ENCODE measurements at regions not wholly inside any gene's neighbourhood (a gene's known extent, or its start where the extent isn't known, plus 50 kb on each side); places are given as distances from the start of the nearest gene placed in this dataset.

- H3K9me3 ChIP-seq = no peaks in the 10 kb centered on the region
- TF ChIP-seq POLR2A (IDR thresholded peaks at IDR 0.05) (no peak), CTCF (IDR thresholded peaks at IDR 0.05) (no peak)
- no peak overlapping the region for H3K27ac ChIP-seq
- no peaks in the 10 kb centered on the region for H3K27me3 ChIP-seq
- no peaks in the 10 kb centered on the region for H3K4me1 ChIP-seq
- no peak for DNase-seq
- H3K36me3 ChIP-seq = no peaks in the 10 kb centered on the region
- no peak for ATAC-seq
- H3K4me3 ChIP-seq = no peak overlapping the region
- intact Hi-C loops (cut with DNase I) = no loop called here
These were observed 1365.0 kb downstream of the EFNB2 start for GRCh38 chr13:105170438-105170837.

GRCh38 chr13:105168295-105168694, 1367.2 kb downstream of the EFNB2 start:
- DNase-seq (no peak), ATAC-seq (no peak)
- no peaks in the 10 kb centered on the region for H3K4me1 ChIP-seq
- intact Hi-C loops (cut with DNase I) = no loop called here
- H3K4me3 ChIP-seq = no peak overlapping the region
- H3K36me3 ChIP-seq = no peaks in the 10 kb centered on the region
- H3K27me3 ChIP-seq = no peaks in the 10 kb centered on the region
- no peak for TF ChIP-seq POLR2A (IDR thresholded peaks at IDR 0.05)
- TF ChIP-seq CTCF (IDR thresholded peaks at IDR 0.05) = no peak
- no peak overlapping the region for H3K27ac ChIP-seq
- 50% methylated on average over 1 of the region's 1 CpG for WGBS (ENCODE audit: insufficient coverage, low coverage, low lambda C conversion rate, missing lambda C conversion rate)
- no peaks in the 10 kb centered on the region for H3K9me3 ChIP-seq

- WGBS (ENCODE audit: insufficient coverage, low coverage, low lambda C conversion rate, missing lambda C conversion rate) = 86% methylated on average over 1 of the region's 1 CpG
- ATAC-seq = no peak
- Histone ChIP-seq H3K27ac (no peak overlapping the region), H3K27me3 (no peaks in the 10 kb centered on the region), H3K9me3 (no peaks in the 10 kb centered on the region), H3K4me1 (no peaks in the 10 kb centered on the region), H3K36me3 (no peaks in the 10 kb centered on the region), H3K4me3 (no peak overlapping the region)
- DNase-seq = no peak
- intact Hi-C loops (cut with DNase I) = no loop called here
- no peak for TF ChIP-seq CTCF (IDR thresholded peaks at IDR 0.05)
- no peak for TF ChIP-seq POLR2A (IDR thresholded peaks at IDR 0.05)
These were observed 1368.1 kb downstream of the EFNB2 start for GRCh38 chr13:105167385-105167784.

- no peaks in the 10 kb centered on the region for H3K9me3 ChIP-seq
- H3K4me3 ChIP-seq = no peak overlapping the region
- no peak for ATAC-seq
- intact Hi-C loops (cut with DNase I) = no loop called here
- H3K27ac ChIP-seq = no peak overlapping the region
- no peaks in the 10 kb centered on the region for H3K27me3 ChIP-seq
- no peak for TF ChIP-seq CTCF (IDR thresholded peaks at IDR 0.05)
- TF ChIP-seq POLR2A (IDR thresholded peaks at IDR 0.05) = no peak
- no peaks in the 10 kb centered on the region for H3K36me3 ChIP-seq
- 16% methylated on average over 2 of the region's 2 CpGs for WGBS (ENCODE audit: insufficient coverage, low coverage, low lambda C conversion rate, missing lambda C conversion rate)
- no peak for DNase-seq
- no peaks in the 10 kb centered on the region for H3K4me1 ChIP-seq
These were observed 1369.9 kb downstream of the EFNB2 start for GRCh38 chr13:105165449-105166125.

GRCh38 chr13:105159841-105160240, 1375.6 kb downstream of the EFNB2 start:
- H3K4me1 ChIP-seq = no peaks in the 10 kb centered on the region
- ATAC-seq (no peak), DNase-seq (no peak)
- no peaks in the 10 kb centered on the region for H3K27me3 ChIP-seq
- H3K4me3 ChIP-seq = no peak overlapping the region
- WGBS (ENCODE audit: insufficient coverage, low coverage, low lambda C conversion rate, missing lambda C conversion rate) = 29% methylated on average over 1 of the region's 1 CpG
- no peak for TF ChIP-seq POLR2A (IDR thresholded peaks at IDR 0.05)
- TF ChIP-seq CTCF (IDR thresholded peaks at IDR 0.05) = no peak
- no peak overlapping the region for H3K27ac ChIP-seq
- H3K36me3 ChIP-seq = no peaks in the 10 kb centered on the region
- intact Hi-C loops (cut with DNase I) = no loop called here
- H3K9me3 ChIP-seq = no peaks in the 10 kb centered on the region

All from right lobe of liver (tissue), 6 donors.